ENCODE measurements at regions not wholly inside any gene's neighbourhood (a gene's known extent, or its start where the extent isn't known, plus 50 kb on each side); places are given as distances from the start of the nearest gene placed in this dataset.

GRCh38 chr2:16302431-16303272 is 362.3 kb downstream of the MYCN start:
- no peaks in the 10 kb centered on the region for H3K36me3 ChIP-seq (ENCODE audit: control insufficient read depth in 4 of 4, insufficient read depth in 4 of 4, low read length in 4 of 4)
- WGBS, 2 donors: 56 to 57% methylated on average over 11 of the region's 11 CpGs
- ATAC-seq (ENCODE audit: insufficient read depth, low FRiP score): no peak
- peaks cover 0 to 5% (median 0%) of the 10 kb centered on the region in 3 donors for H3K27me3 ChIP-seq (ENCODE audit: control insufficient read depth in 3 of 3, insufficient read depth in 3 of 3, low read length in 2 of 3)
- H3K4me3 ChIP-seq: no peak overlapping the region
- no peak overlapping the region for H3K9ac ChIP-seq (ENCODE audit: insufficient read depth in 1 of 2, low read length in 2 of 2)
- no peaks in the 10 kb centered on the region for H3K4me1 ChIP-seq (ENCODE audit: control insufficient read depth in 5 of 5, insufficient read depth in 5 of 5, low read length in 5 of 5)
- DNase-seq: no peak
- H3K27ac ChIP-seq (ENCODE audit: low read depth in 1 of 2, low read length in 1 of 2): no peak overlapping the region
- TF ChIP-seq CTCF (IDR thresholded peaks at IDR 0.05; ENCODE audit: control extremely low read depth, extremely low read depth): no peak
- peaks cover 0 to 7% (median under 1%) of the 10 kb centered on the region in 4 donors for H3K9me3 ChIP-seq (ENCODE audit: control insufficient read depth in 4 of 4, insufficient read depth in 3 of 4, low read length in 3 of 4)

- Histone ChIP-seq H3K4me1 (ENCODE audit: control insufficient read depth in 5 of 5, insufficient read depth in 5 of 5, low read length in 5 of 5) (no peaks in the 10 kb centered on the region), H3K4me3 (no peak overlapping the region), H3K27ac (ENCODE audit: low read depth in 1 of 2, low read length in 1 of 2) (no peak overlapping the region), H3K27me3 (ENCODE audit: control insufficient read depth in 3 of 3, insufficient read depth in 3 of 3, low read length in 2 of 3) (peaks cover 0 to 5% (median 0%) of the 10 kb centered on the region in 3 donors), H3K9ac (ENCODE audit: insufficient read depth in 1 of 2, low read length in 2 of 2) (no peak overlapping the region), H3K36me3 (ENCODE audit: control insufficient read depth in 4 of 4, insufficient read depth in 4 of 4, low read length in 4 of 4) (no peaks in the 10 kb centered on the region), H3K9me3 (ENCODE audit: control insufficient read depth in 4 of 4, insufficient read depth in 3 of 4, low read length in 3 of 4) (peaks cover 0 to 7% (median under 1%) of the 10 kb centered on the region in 4 donors)
- DNase-seq: no peak
- no peak for TF ChIP-seq CTCF (IDR thresholded peaks at IDR 0.05; ENCODE audit: control extremely low read depth, extremely low read depth)
- 87 to 92% methylated on average over 2 of the region's 2 CpGs for WGBS, 2 donors
- no peak for ATAC-seq (ENCODE audit: insufficient read depth, low FRiP score)
These were observed 361.6 kb downstream of the MYCN start for GRCh38 chr2:16301961-16302360.

GRCh38 chr2:16298866-16299265 is 358.5 kb downstream of the MYCN start:
- Histone ChIP-seq H3K4me3 (no peak overlapping the region), H3K9me3 (ENCODE audit: control insufficient read depth in 4 of 4, insufficient read depth in 3 of 4, low read length in 3 of 4) (peaks cover 0 to 7% (median under 1%) of the 10 kb centered on the region in 4 donors), H3K36me3 (ENCODE audit: control insufficient read depth in 4 of 4, insufficient read depth in 4 of 4, low read length in 4 of 4) (no peaks in the 10 kb centered on the region), H3K27ac (ENCODE audit: low read depth in 1 of 2, low read length in 1 of 2) (no peak overlapping the region), H3K9ac (ENCODE audit: insufficient read depth in 1 of 2, low read length in 2 of 2) (no peak overlapping the region), H3K27me3 (ENCODE audit: control insufficient read depth in 3 of 3, insufficient read depth in 3 of 3, low read length in 2 of 3) (peaks cover 0 to 3% (median 0%) of the 10 kb centered on the region in 3 donors), H3K4me1 (ENCODE audit: control insufficient read depth in 5 of 5, insufficient read depth in 5 of 5, low read length in 5 of 5) (no peaks in the 10 kb centered on the region)
- ATAC-seq (ENCODE audit: insufficient read depth, low FRiP score) (no peak), DNase-seq (no peak)
- no peak for TF ChIP-seq CTCF (IDR thresholded peaks at IDR 0.05; ENCODE audit: control extremely low read depth, extremely low read depth)
- WGBS, 2 donors: 85 to 96% methylated on average over 3 of the region's 3 CpGs
